PC-9 (cell line): ENCODE measurements at regions not wholly inside any gene's neighbourhood (a gene's known extent, or its start where the extent isn't known, plus 50 kb on each side); places are given as distances from the start of the nearest gene placed in this dataset.
"Not testable (repeated sequence)": the region's sequence is repeated elsewhere in the genome, so short reads cannot be mapped to it uniquely, and the experiment has no call there.

Experiments used
- EZH2 ChIP-seq: fragments of 200-600 bp; sonication (generic); IDR thresholded peaks from 2 replicates; pipeline ENCODE4 v1.8.0; 2017; ENCODE audit warnings: antibody characterized with exemption, low read depth
- TF ChIP-seq, protein P1 (sequence below): fragments of 200-600 bp; sonication (generic); conservative IDR thresholded peaks from 2 replicates; pipeline ENCODE4 v1.6.1; 2017; ENCODE audit warnings: mixed run types, antibody characterized with exemption, mild to moderate bottlenecking, moderate library complexity

DNA sequence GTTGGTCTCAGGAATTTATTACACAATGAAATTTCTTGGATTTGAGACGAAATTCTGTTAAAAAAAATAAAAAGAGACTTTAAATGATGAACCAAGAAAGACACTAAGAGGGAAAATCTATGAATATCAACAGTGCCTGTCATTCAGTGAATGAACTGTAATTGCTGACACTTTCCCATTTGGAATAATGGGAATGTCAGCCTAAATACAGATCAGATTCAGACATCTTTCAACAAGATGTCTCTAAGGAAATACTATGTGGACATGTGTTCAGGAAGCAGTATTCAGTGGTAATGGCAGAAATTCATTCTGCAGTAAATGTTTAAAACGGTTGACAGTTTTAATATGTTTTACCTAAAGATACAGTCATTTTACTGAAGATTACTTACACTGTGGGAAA lies 433.7 kb upstream of the FAM174A start:
- TF ChIP-seq, protein P1, sequence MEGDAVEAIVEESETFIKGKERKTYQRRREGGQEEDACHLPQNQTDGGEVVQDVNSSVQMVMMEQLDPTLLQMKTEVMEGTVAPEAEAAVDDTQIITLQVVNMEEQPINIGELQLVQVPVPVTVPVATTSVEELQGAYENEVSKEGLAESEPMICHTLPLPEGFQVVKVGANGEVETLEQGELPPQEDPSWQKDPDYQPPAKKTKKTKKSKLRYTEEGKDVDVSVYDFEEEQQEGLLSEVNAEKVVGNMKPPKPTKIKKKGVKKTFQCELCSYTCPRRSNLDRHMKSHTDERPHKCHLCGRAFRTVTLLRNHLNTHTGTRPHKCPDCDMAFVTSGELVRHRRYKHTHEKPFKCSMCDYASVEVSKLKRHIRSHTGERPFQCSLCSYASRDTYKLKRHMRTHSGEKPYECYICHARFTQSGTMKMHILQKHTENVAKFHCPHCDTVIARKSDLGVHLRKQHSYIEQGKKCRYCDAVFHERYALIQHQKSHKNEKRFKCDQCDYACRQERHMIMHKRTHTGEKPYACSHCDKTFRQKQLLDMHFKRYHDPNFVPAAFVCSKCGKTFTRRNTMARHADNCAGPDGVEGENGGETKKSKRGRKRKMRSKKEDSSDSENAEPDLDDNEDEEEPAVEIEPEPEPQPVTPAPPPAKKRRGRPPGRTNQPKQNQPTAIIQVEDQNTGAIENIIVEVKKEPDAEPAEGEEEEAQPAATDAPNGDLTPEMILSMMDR, result not testable (repeated sequence)
- TF ChIP-seq EZH2, result not testable (repeated sequence)
